Esophagus muscularis mucosa (tissue), 4 donors: ENCODE measurements at regions not wholly inside any gene's neighbourhood (a gene's known extent, or its start where the extent isn't known, plus 50 kb on each side); places are given as distances from the start of the nearest gene placed in this dataset.

Experiments
- DNase-seq: peaks from one replicate; pipeline ENCODE4 v3.0.0-alpha.2; 2017; ENCODE audit errors: extremely low spot score
- H3K27ac ChIP-seq, 4 donors: fragments of 200-600 bp; sonication (generic); replicated peaks in 1 of 4; 1 replicate in 3 of 4; 2 replicates in 1 of 4; pipeline ENCODE4 v1.5.1; 2016 to 2019; ENCODE audit warnings: mild to moderate bottlenecking in 1 of 4
- H3K27me3 ChIP-seq, 4 donors: fragments of 200-600 bp; sonication (generic); one replicate each; pipeline versions ENCODE4 v1.5.1 to v1.6.0; 2016 to 2019
- H3K36me3 ChIP-seq, 4 donors: fragments of 200-600 bp; sonication (generic); one replicate each; pipeline ENCODE4 v1.5.1; 2016 to 2019
- H3K4me1 ChIP-seq, 4 donors: fragments of 200-600 bp; sonication (generic); one replicate each; pipeline ENCODE4 v1.5.1; 2016 to 2019
- H3K4me3 ChIP-seq, 4 donors: fragments of 200-600 bp; sonication (generic); 1 replicate in 2 of 4; 2 replicates in 2 of 4; pipeline ENCODE4 v1.5.1; 2016 to 2019; ENCODE audit warnings: mild to moderate bottlenecking in 4 of 4, moderate library complexity in 1 of 4
- H3K9me3 ChIP-seq, 4 donors: fragments of 200-600 bp; sonication (generic); 1 replicate in 3 of 4; 2 replicates in 1 of 4; pipeline ENCODE4 v1.5.1; 2016 to 2019
- EP300 ChIP-seq: sonication (generic); formaldehyde crosslinking; IDR thresholded peaks from one replicate; pipeline ENCODE4 v1.6.1; 2017; ENCODE audit warnings: antibody characterized with exemption
- POLR2A ChIP-seq: fragments of 450-650 bp; IDR thresholded peaks from one replicate; pipeline ENCODE4 v1.6.1; 2017; ENCODE audit warnings: antibody characterized with exemption, moderate library complexity, mild to moderate bottlenecking, low read depth
- POLR2AphosphoS5 ChIP-seq, 2 donors: sonication (generic); formaldehyde crosslinking; IDR thresholded peaks; one replicate each; pipeline ENCODE4 v1.6.1; 2017; ENCODE audit warnings: antibody characterized with exemption in 2 of 2
- WGBS: methylation state at CpG from one replicate; pipeline ENCODE4 v1.1.5; 2018; 5-methylcytosine and 5-hydroxymethylcytosine counted together
- intact Hi-C: fragments of 100-400 bp; cut with DNase I; formaldehyde crosslinking; loops from one replicate; pipeline ENCODE4 v1.15.1; 2023
- TF ChIP-seq, protein P1 (sequence below), 3 experiments: fragments of 200-600 bp in 2 of 3; fragments of 450-650 bp in 1 of 3; sonication (generic) in 2 of 3; IDR thresholded peaks; one replicate each; pipeline ENCODE4 v1.5.1; 2017 to 2019; ENCODE audit warnings: antibody characterized with exemption in 3 of 3, mild to moderate bottlenecking in 2 of 3, moderate library complexity in 1 of 3

DNA sequence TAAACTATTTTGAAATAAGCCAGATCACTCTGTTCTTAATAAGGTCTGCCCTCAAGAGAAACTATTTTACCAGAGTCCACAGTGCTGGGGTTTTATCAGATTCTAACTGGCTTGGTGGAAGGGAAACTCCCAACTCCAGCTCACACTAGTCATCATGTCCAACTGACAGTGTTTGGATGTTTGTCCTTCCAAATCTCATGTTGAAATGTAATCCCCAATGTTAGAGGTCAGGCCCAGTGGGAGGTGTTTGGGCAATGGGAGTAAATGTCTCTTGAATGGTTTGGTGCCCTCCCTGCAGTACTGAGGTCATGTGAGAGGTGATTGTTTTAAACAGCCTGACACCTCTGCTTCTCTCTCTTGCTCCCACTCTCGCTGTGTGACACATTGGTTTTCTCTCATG lies 1301.0 kb upstream of the CDH8 start:
- Histone ChIP-seq H3K4me1 (no peaks in the 10 kb centered on the region), H3K4me3 (no peak overlapping the region), H3K36me3 (no peaks in the 10 kb centered on the region), H3K9me3 (no peaks in the 10 kb centered on the region), H3K27ac (no peak overlapping the region), H3K27me3 (no peaks in the 10 kb centered on the region)
- 67% methylated on average over 1 of the region's 1 CpG for WGBS
- TF ChIP-seq POLR2AphosphoS5 (IDR thresholded peaks at IDR 0.05): no peak
- no peak for TF ChIP-seq EP300
- TF ChIP-seq, protein P1, sequence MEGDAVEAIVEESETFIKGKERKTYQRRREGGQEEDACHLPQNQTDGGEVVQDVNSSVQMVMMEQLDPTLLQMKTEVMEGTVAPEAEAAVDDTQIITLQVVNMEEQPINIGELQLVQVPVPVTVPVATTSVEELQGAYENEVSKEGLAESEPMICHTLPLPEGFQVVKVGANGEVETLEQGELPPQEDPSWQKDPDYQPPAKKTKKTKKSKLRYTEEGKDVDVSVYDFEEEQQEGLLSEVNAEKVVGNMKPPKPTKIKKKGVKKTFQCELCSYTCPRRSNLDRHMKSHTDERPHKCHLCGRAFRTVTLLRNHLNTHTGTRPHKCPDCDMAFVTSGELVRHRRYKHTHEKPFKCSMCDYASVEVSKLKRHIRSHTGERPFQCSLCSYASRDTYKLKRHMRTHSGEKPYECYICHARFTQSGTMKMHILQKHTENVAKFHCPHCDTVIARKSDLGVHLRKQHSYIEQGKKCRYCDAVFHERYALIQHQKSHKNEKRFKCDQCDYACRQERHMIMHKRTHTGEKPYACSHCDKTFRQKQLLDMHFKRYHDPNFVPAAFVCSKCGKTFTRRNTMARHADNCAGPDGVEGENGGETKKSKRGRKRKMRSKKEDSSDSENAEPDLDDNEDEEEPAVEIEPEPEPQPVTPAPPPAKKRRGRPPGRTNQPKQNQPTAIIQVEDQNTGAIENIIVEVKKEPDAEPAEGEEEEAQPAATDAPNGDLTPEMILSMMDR (IDR thresholded peaks at IDR 0.05): no peak
- intact Hi-C loops: no loop called here
- no peak for DNase-seq

DNA sequence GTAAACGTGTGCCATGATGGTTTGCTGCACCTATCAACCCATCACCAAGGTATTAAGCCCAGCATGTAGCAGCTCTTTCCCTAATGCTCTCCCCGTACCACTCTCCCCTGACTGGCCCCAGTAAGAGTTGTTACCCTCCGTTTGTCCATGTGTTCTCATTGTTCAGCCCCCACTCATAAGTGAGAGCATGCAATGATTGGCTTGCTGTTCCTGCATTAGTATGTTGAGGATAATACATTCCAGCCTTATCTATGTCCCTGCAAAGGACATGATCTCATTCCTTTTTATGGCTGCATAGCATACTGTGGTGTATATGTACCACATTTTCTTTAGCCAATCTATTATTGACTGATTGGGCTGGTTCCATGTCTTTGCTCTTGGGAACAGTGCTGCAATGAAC lies 1294.9 kb upstream of the CDH8 start:
- intact Hi-C loops: no loop called here
- TF ChIP-seq POLR2A (no peak), EP300 (no peak), POLR2AphosphoS5 (IDR thresholded peaks at IDR 0.05) (no peak)
- TF ChIP-seq, protein P1 (IDR thresholded peaks at IDR 0.05): no peak
- no peaks in the 10 kb centered on the region for H3K27me3 ChIP-seq
- H3K9me3 ChIP-seq: no peaks in the 10 kb centered on the region
- no peaks in the 10 kb centered on the region for H3K36me3 ChIP-seq
- WGBS: 80% methylated on average over 3 of the region's 3 CpGs
- H3K4me1 ChIP-seq: no peaks in the 10 kb centered on the region
- DNase-seq: no peak
- no peak overlapping the region for H3K27ac ChIP-seq
- H3K4me3 ChIP-seq: no peak overlapping the region

GRCh38 chr16:63326736-63327339 lies 1290.6 kb upstream of the CDH8 start:
- Histone ChIP-seq H3K4me1 (no peaks in the 10 kb centered on the region), H3K4me3 (no peak overlapping the region), H3K27ac (no peak overlapping the region), H3K27me3 (no peaks in the 10 kb centered on the region), H3K36me3 (no peaks in the 10 kb centered on the region), H3K9me3 (no peaks in the 10 kb centered on the region)
- 84% methylated on average over 3 of the region's 3 CpGs for WGBS
- TF ChIP-seq POLR2A: no peak
- TF ChIP-seq, protein P1 (IDR thresholded peaks at IDR 0.05): no peak
- no peak for TF ChIP-seq EP300
- TF ChIP-seq POLR2AphosphoS5 (IDR thresholded peaks at IDR 0.05): no peak
- intact Hi-C loops: no loop called here
- no peak for DNase-seq

DNA sequence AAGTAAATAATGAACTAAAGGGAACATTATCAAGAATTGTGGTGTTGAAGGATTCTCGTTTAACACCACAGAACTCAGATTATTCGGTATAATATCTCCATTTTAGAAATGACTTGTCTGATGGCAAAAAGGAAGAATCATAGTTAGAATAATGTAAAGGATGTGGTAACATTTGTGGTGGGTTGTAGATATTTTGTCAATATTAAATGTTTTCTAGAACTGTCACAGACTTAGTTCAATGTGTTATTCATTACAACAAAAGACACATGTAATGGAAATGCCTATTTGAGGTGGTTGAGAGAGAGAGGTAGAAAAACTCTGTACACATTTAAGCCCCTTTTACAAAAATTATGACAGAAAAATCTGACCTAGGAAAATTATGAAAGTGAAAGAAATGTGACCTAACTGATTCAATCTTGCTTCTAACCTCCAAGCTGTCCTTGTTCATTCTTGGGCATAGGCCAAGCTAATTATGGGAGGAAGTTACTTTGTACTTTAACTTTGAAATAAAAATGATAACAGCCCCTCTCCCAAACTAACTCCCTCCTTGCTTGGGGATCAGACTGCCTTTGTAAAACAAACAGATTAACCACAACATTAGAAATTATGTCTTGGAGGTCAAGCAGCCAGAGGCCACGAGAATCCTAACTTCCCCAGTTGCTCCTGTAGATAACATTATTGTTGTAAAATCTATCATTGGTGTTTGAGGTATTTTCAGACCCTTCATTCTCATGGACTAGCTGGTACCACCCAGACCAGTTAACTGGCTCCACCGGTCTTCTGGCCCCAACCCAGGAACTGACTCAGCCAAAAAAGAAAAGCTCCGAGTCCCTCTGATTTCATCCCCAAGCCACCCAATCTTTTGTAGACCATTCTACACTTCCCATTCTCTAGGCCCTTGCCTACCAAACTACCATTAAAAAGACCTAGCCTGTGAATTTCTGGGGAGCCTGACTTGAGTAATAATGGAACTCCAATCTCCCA lies 1287.8 kb upstream of the CDH8 start:
- Histone ChIP-seq H3K27me3 (no peaks in the 10 kb centered on the region), H3K9me3 (no peaks in the 10 kb centered on the region), H3K4me1 (no peaks in the 10 kb centered on the region), H3K27ac (no peak overlapping the region), H3K36me3 (no peaks in the 10 kb centered on the region), H3K4me3 (no peak overlapping the region)
- TF ChIP-seq, protein P1 (IDR thresholded peaks at IDR 0.05): no peak
- no peak for TF ChIP-seq EP300
- DNase-seq: no peak
- intact Hi-C loops: no loop called here
- WGBS: 82% methylated on average over 5 of the region's 5 CpGs
